Spleen (tissue), 11 donors: ENCODE measurements at regions not wholly inside any gene's neighbourhood (a gene's known extent, or its start where the extent isn't known, plus 50 kb on each side); places are given as distances from the start of the nearest gene placed in this dataset.

ENCODE experiments used
- DNase-seq: peaks from one replicate; pipeline ENCODE4 v3.0.0-alpha.2; 2020
- H3K27ac ChIP-seq, 8 donors: fragments of 200-600 bp; sonication (generic) in 7 of 8; 1 replicate in 4 of 8; 2 replicates in 4 of 8; pipeline versions ENCODE4 v1.5.0 to v1.8.0; 2016 to 2021; ENCODE audit warnings: inconsistent platforms in 4 of 8, mild to moderate bottlenecking in 4 of 8, moderate library complexity in 1 of 8
- H3K27me3 ChIP-seq, 7 donors: fragments of 200-600 bp; sonication (generic) in 6 of 7; replicated peaks in 1 of 7; 1 replicate in 4 of 7; 2 replicates in 3 of 7; pipeline versions ENCODE4 v1.5.0 to v1.8.0; 2016 to 2021; ENCODE audit warnings: inconsistent platforms in 3 of 7, mild to moderate bottlenecking in 1 of 7
- H3K36me3 ChIP-seq, 6 donors: fragments of 200-600 bp; sonication (generic) in 5 of 6; 1 replicate in 4 of 6; 2 replicates in 2 of 6; pipeline versions ENCODE4 v1.5.0 to v1.8.0; 2016 to 2021; ENCODE audit warnings: inconsistent platforms in 2 of 6
- H3K4me1 ChIP-seq, 6 donors: fragments of 200-600 bp; sonication (generic) in 5 of 6; 1 replicate in 3 of 6; 2 replicates in 3 of 6; pipeline versions ENCODE4 v1.5.0 to v1.8.0; 2016 to 2021; ENCODE audit warnings: inconsistent platforms in 3 of 6
- H3K4me3 ChIP-seq, 8 donors: fragments of 200-600 bp; sonication (generic) in 7 of 8; 1 replicate in 4 of 8; 2 replicates in 4 of 8; pipeline versions ENCODE4 v1.5.0 to v1.8.0; 2016 to 2021; ENCODE audit warnings: inconsistent platforms in 4 of 8, mild to moderate bottlenecking in 4 of 8, moderate library complexity in 2 of 8
- H3K9me3 ChIP-seq, 8 donors: fragments of 200-600 bp; sonication (generic) in 7 of 8; 1 replicate in 4 of 8; 2 replicates in 4 of 8; pipeline versions ENCODE4 v1.5.0 to v1.8.0; 2016 to 2021; ENCODE audit warnings: inconsistent platforms in 4 of 8
- CTCF ChIP-seq, 11 experiments: fragments of 200-600 bp in 7 of 11; fragments of 450-650 bp in 4 of 11; sonication (generic) in 4 of 11; IDR thresholded peaks in 8 of 11; conservative IDR thresholded peaks in 3 of 11; 1 replicate in 7 of 11; 2 replicates in 4 of 11; pipeline versions ENCODE4 v1.4.0 to v1.8.0; 2016 to 2021; ENCODE audit warnings: antibody characterized with exemption in 11 of 11, inconsistent platforms in 4 of 11, mild to moderate bottlenecking in 1 of 11
- POLR2A ChIP-seq, 3 donors: fragments of 450-650 bp; IDR thresholded peaks; one replicate each; pipeline ENCODE4 v1.5.1; 2017; ENCODE audit warnings: antibody characterized with exemption in 3 of 3, mild to moderate bottlenecking in 1 of 3
- POLR2AphosphoS5 ChIP-seq, 3 donors: sonication (generic); formaldehyde crosslinking; IDR thresholded peaks; one replicate each; pipeline ENCODE4 v1.5.1; 2017; ENCODE audit warnings: antibody characterized with exemption in 3 of 3
- WGBS, 5 donors: extraction: QIAGEN DNeasy Blood & Tissue Kit in 3 of 5; methylation state at CpG; one replicate each; pipeline versions ENCODE4 v1.1.5 to v1.1.7; 2013 to 2018; 5-methylcytosine and 5-hydroxymethylcytosine counted together
- intact Hi-C: fragments of 100-400 bp; cut with DNase I; formaldehyde crosslinking; loops from one replicate; pipeline ENCODE4 v1.15.0; 2023; ENCODE audit warnings: low total_unique reads
- donor health status: healthy with polysubstance abuse.
- donor health status: DM: no; HTN: no; CAD: no; lungs with moderate emphysema.
- donor health status: DM: no; HTN: no; CAD: no.
- donor health status: Bipolar disorder and iron deficiency.
- donor health status: healthy.
- donor health status: DM: no; HTN: no; CAD: no.
- donor health status: DM: yes; HTN: yes; CAD: no.

- no peak for DNase-seq
- no peak overlapping the region for H3K4me3 ChIP-seq
Observed at GRCh38 chr2:129735576-129735975, 243.9 kb upstream of the RAB6C start.

GRCh38 chr2:129737660-129738527 is 241.6 kb upstream of the RAB6C start:
- intact Hi-C loops, result no loop called here
- H3K9me3 ChIP-seq, result no peaks in the 10 kb centered on the region
- no peaks in the 10 kb centered on the region for H3K4me1 ChIP-seq
- no peaks in the 10 kb centered on the region for H3K36me3 ChIP-seq
- 85 to 92% (median 86%) methylated on average over 15 of the region's 15 CpGs for WGBS, 5 donors
- no peak for DNase-seq
- no peak overlapping the region for H3K27ac ChIP-seq
- no peak overlapping the region for H3K4me3 ChIP-seq
- TF ChIP-seq CTCF (IDR thresholded peaks at IDR 0.05 in 8 of 11, conservative IDR thresholded peaks at IDR 0.05 in 3 of 11), result no peak
- TF ChIP-seq POLR2AphosphoS5 (IDR thresholded peaks at IDR 0.05), result no peak
- TF ChIP-seq POLR2A (IDR thresholded peaks at IDR 0.05), result no peak
- no peaks in the 10 kb centered on the region for H3K27me3 ChIP-seq

More at GRCh38 chr2:129735576-129735975, 243.9 kb upstream of the RAB6C start:
- no peak overlapping the region for H3K27ac ChIP-seq
- TF ChIP-seq POLR2AphosphoS5 (IDR thresholded peaks at IDR 0.05) (no peak), CTCF (IDR thresholded peaks at IDR 0.05 in 8 of 11, conservative IDR thresholded peaks at IDR 0.05 in 3 of 11) (no peak), POLR2A (IDR thresholded peaks at IDR 0.05) (no peak)
- no peaks in the 10 kb centered on the region for H3K4me1 ChIP-seq
- no peaks in the 10 kb centered on the region for H3K9me3 ChIP-seq
- no peaks in the 10 kb centered on the region for H3K36me3 ChIP-seq
- WGBS, 5 donors, result 90 to 97% (median 95%) methylated on average over 5 of the region's 6 CpGs
- intact Hi-C loops, result no loop called here
- no peaks in the 10 kb centered on the region for H3K27me3 ChIP-seq

GRCh38 chr2:129738799-129739198 is 240.7 kb upstream of the RAB6C start:
- TF ChIP-seq POLR2AphosphoS5 (IDR thresholded peaks at IDR 0.05), result no peak
- no peak for TF ChIP-seq POLR2A (IDR thresholded peaks at IDR 0.05)
- TF ChIP-seq CTCF (IDR thresholded peaks at IDR 0.05 in 8 of 11, conservative IDR thresholded peaks at IDR 0.05 in 3 of 11), result no peak
- no peaks in the 10 kb centered on the region for H3K36me3 ChIP-seq
- no peak for DNase-seq
- no peaks in the 10 kb centered on the region for H3K27me3 ChIP-seq
- intact Hi-C loops, result no loop called here
- no peak overlapping the region for H3K4me3 ChIP-seq
- WGBS, 5 donors, result 87 to 92% (median 89%) methylated on average over 16 of the region's 16 CpGs
- no peak overlapping the region for H3K27ac ChIP-seq
- H3K4me1 ChIP-seq, result no peaks in the 10 kb centered on the region
- no peaks in the 10 kb centered on the region for H3K9me3 ChIP-seq

- no peak for TF ChIP-seq POLR2A (IDR thresholded peaks at IDR 0.05)
- TF ChIP-seq POLR2AphosphoS5 (IDR thresholded peaks at IDR 0.05), result no peak
- Histone ChIP-seq H3K4me3 (no peak overlapping the region), H3K27ac (no peak overlapping the region), H3K9me3 (no peaks in the 10 kb centered on the region), H3K27me3 (no peaks in the 10 kb centered on the region), H3K36me3 (no peaks in the 10 kb centered on the region), H3K4me1 (no peaks in the 10 kb centered on the region)
- DNase-seq, result no peak
- 70 to 83% (median 75%) methylated on average over 7 of the region's 7 CpGs for WGBS, 5 donors
- intact Hi-C loops, result no loop called here
Observed at GRCh38 chr2:129740504-129740903, 239.0 kb upstream of the RAB6C start.
